Progenitor cell of endocrine pancreas (in vitro differentiated cells): ENCODE measurements at regions not wholly inside any gene's neighbourhood (a gene's known extent, or its start where the extent isn't known, plus 50 kb on each side); places are given as distances from the start of the nearest gene placed in this dataset.

Source experiments
- DNase-seq: peaks from one replicate; pipeline ENCODE4 v3.0.0; 2021; ENCODE audit warnings: low spot score; ENCODE audit not compliant: unreplicated experiment
- H3K27ac Mint-ChIP-seq: 2 replicates; pipeline ENCODE4 v1.8.0; 2021; ENCODE audit warnings: mild to moderate bottlenecking, moderate library complexity, mixed read lengths
- H3K27me3 Mint-ChIP-seq: 2 replicates; pipeline ENCODE4 v1.8.0; 2021; ENCODE audit warnings: mixed read lengths
- H3K36me3 Mint-ChIP-seq: 2 replicates; pipeline ENCODE4 v1.8.0; 2022; ENCODE audit warnings: mixed read lengths; ENCODE audit not compliant: insufficient read depth
- H3K4me1 Mint-ChIP-seq: 2 replicates; pipeline ENCODE4 v1.8.0; 2021; ENCODE audit warnings: low read depth, mixed read lengths
- H3K4me3 Mint-ChIP-seq: 2 replicates; pipeline ENCODE4 v1.8.0; 2021; ENCODE audit warnings: low read depth, mild to moderate bottlenecking, moderate library complexity, mixed read lengths
- H3K9me3 Mint-ChIP-seq: 2 replicates; pipeline ENCODE4 v1.8.0; 2021; ENCODE audit warnings: low read depth, mixed read lengths
- TF ChIP-seq, protein P1 (sequence below): fragments of 200-600 bp; sonication (generic); IDR thresholded peaks from one replicate; pipeline ENCODE4 v1.5.0; 2021; ENCODE audit warnings: antibody characterized with exemption, mild to moderate bottlenecking; ENCODE audit not compliant: unreplicated experiment

DNA sequence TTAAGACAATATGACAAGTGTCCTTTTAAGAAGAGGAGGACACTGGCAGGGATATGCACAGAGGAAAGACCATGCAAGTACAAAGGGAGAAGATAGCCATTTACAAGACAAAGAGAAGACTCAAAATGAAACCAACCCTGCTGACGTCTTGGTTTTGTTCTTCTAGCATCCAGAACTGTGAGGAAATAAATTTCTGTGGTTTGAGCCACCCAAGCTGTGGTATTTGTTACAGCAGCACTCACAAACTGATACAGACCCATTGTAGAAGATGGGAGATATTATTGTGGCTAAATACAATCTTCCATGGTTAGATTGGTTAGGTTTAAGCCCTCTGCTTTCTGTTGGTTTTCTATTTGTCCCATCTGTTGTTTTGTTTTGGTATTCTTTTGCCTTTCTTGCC lies 88.6 kb upstream of the SLC35F1 start:
- TF ChIP-seq, protein P1, sequence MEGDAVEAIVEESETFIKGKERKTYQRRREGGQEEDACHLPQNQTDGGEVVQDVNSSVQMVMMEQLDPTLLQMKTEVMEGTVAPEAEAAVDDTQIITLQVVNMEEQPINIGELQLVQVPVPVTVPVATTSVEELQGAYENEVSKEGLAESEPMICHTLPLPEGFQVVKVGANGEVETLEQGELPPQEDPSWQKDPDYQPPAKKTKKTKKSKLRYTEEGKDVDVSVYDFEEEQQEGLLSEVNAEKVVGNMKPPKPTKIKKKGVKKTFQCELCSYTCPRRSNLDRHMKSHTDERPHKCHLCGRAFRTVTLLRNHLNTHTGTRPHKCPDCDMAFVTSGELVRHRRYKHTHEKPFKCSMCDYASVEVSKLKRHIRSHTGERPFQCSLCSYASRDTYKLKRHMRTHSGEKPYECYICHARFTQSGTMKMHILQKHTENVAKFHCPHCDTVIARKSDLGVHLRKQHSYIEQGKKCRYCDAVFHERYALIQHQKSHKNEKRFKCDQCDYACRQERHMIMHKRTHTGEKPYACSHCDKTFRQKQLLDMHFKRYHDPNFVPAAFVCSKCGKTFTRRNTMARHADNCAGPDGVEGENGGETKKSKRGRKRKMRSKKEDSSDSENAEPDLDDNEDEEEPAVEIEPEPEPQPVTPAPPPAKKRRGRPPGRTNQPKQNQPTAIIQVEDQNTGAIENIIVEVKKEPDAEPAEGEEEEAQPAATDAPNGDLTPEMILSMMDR: no peak
- no peaks in the 10 kb centered on the region for H3K27me3 Mint-ChIP-seq
- H3K4me3 Mint-ChIP-seq: no peak overlapping the region
- no peaks in the 10 kb centered on the region for H3K4me1 Mint-ChIP-seq
- H3K27ac Mint-ChIP-seq: no peak overlapping the region
- no peak for DNase-seq
- peaks cover 7% of the 10 kb centered on the region for H3K9me3 Mint-ChIP-seq
- no peaks in the 10 kb centered on the region for H3K36me3 Mint-ChIP-seq

GRCh38 chr6:117829594-117830319 lies 77.3 kb upstream of the SLC35F1 start:
- peaks cover 3% of the 10 kb centered on the region for H3K4me1 Mint-ChIP-seq
- TF ChIP-seq, protein P1: peak; percentile 68
- peak overlapping the region; percentile 76 for H3K4me3 Mint-ChIP-seq
- H3K9me3 Mint-ChIP-seq: peaks cover 6% of the 10 kb centered on the region
- no peaks in the 10 kb centered on the region for H3K36me3 Mint-ChIP-seq
- no peaks in the 10 kb centered on the region for H3K27me3 Mint-ChIP-seq
- peak overlapping the region; percentile 83 for H3K27ac Mint-ChIP-seq
- DNase-seq: peak; percentile 51

GRCh38 chr6:117837261-117837660 lies 69.8 kb upstream of the SLC35F1 start:
- H3K27ac Mint-ChIP-seq: no peak overlapping the region
- no peak overlapping the region for H3K4me3 Mint-ChIP-seq
- no peaks in the 10 kb centered on the region for H3K4me1 Mint-ChIP-seq
- H3K36me3 Mint-ChIP-seq: no peaks in the 10 kb centered on the region
- TF ChIP-seq, protein P1: no peak
- no peaks in the 10 kb centered on the region for H3K9me3 Mint-ChIP-seq
- DNase-seq: no peak
- no peaks in the 10 kb centered on the region for H3K27me3 Mint-ChIP-seq

- H3K27me3 Mint-ChIP-seq: no peaks in the 10 kb centered on the region
- TF ChIP-seq, protein P1: peak; percentile 72
- no peak overlapping the region for H3K4me3 Mint-ChIP-seq
- DNase-seq: peak; percentile 12
- no peaks in the 10 kb centered on the region for H3K36me3 Mint-ChIP-seq
- no peaks in the 10 kb centered on the region for H3K9me3 Mint-ChIP-seq
- H3K4me1 Mint-ChIP-seq: no peaks in the 10 kb centered on the region
- H3K27ac Mint-ChIP-seq: no peak overlapping the region
Observed at GRCh38 chr6:117840541-117840983, 66.5 kb upstream of the SLC35F1 start.

DNA sequence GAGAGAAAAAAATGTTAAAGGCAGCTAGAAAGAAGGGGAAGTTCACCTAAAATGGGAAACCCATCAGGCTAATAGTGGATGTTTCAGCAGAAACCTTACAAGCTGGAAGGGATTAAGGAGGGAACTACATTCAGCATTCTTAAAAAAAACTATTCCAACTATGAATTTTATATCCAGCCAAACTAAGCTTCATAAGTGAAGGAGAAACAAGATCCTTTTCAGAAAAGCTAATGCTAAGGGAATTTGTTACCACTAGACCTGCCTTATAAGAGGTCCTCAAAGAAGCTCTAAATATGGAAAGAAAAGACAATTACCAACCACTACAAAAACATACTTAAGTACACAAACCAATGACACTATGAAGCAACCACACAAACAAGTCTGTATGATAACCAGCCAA lies 59.2 kb upstream of the SLC35F1 start:
- TF ChIP-seq, protein P1: no peak
- Mint-ChIP-seq H3K4me3 (no peak overlapping the region), H3K4me1 (no peaks in the 10 kb centered on the region), H3K36me3 (no peaks in the 10 kb centered on the region), H3K27me3 (no peaks in the 10 kb centered on the region), H3K27ac (no peak overlapping the region), H3K9me3 (peaks cover 13% of the 10 kb centered on the region)
- no peak for DNase-seq
